ENCODE measurements at regions not wholly inside any gene's neighbourhood (a gene's known extent, or its start where the extent isn't known, plus 50 kb on each side); places are given as distances from the start of the nearest gene placed in this dataset.

GRCh38 chr2:84285056-84285747 lies 173.9 kb downstream of the SUCLG1 start:
- no peak for TF ChIP-seq CTCF (IDR thresholded peaks at IDR 0.05; ENCODE audit: control extremely low read depth, extremely low read depth, low read depth, missing control alignments)
- POLR2A ChIA-PET = no interaction called here
- CTCF ChIA-PET = interaction anchor here (1.8 kb wide), 1 partner anchor 29 kb away, joined by 7 read pairs; no protein-coding TSS in a partner anchor
- no peak for DNase-seq (ENCODE audit: extremely low spot score)

- DNase-seq (ENCODE audit: extremely low spot score) = no peak
- TF ChIP-seq CTCF (IDR thresholded peaks at IDR 0.05; ENCODE audit: control extremely low read depth, extremely low read depth, low read depth, missing control alignments) = no peak
- CTCF ChIA-PET = no interaction called here
These were observed 175.6 kb downstream of the SUCLG1 start for GRCh38 chr2:84283506-84283905.

GRCh38 chr2:84281510-84281909 lies 177.6 kb downstream of the SUCLG1 start:
- DNase-seq (ENCODE audit: extremely low spot score) = no peak
- CTCF ChIA-PET = interaction anchor here (0.8 to 1.2 kb wide), 4 partner anchors 9 to 35 kb away, joined by 3 to 5 read pairs (median 4); no protein-coding TSS in a partner anchor
- POLR2A ChIA-PET = no interaction called here
- no peak for TF ChIP-seq CTCF (IDR thresholded peaks at IDR 0.05; ENCODE audit: control extremely low read depth, extremely low read depth, low read depth, missing control alignments)

More at GRCh38 chr2:84283506-84283905, 175.6 kb downstream of the SUCLG1 start:
- POLR2A ChIA-PET = no interaction called here

GRCh38 chr2:84280873-84281272 lies 178.2 kb downstream of the SUCLG1 start:
- no peak for TF ChIP-seq CTCF (IDR thresholded peaks at IDR 0.05; ENCODE audit: control extremely low read depth, extremely low read depth, low read depth, missing control alignments)
- no peak for DNase-seq (ENCODE audit: extremely low spot score)
- ChIA-PET CTCF (no interaction called here), POLR2A (no interaction called here)

- CTCF ChIA-PET = no interaction called here
- POLR2A ChIA-PET = no interaction called here
- DNase-seq (ENCODE audit: extremely low spot score) = no peak
- no peak for TF ChIP-seq CTCF (IDR thresholded peaks at IDR 0.05; ENCODE audit: control extremely low read depth, extremely low read depth, low read depth, missing control alignments)
These were observed 180.7 kb downstream of the SUCLG1 start for GRCh38 chr2:84278386-84278785.

GRCh38 chr2:84276590-84277255 lies 182.4 kb downstream of the SUCLG1 start:
- no peak for DNase-seq (ENCODE audit: extremely low spot score)
- no peak for TF ChIP-seq CTCF (IDR thresholded peaks at IDR 0.05; ENCODE audit: control extremely low read depth, extremely low read depth, low read depth, missing control alignments)
- POLR2A ChIA-PET = no interaction called here
- CTCF ChIA-PET = interaction anchor here (1.2 kb wide), 1 partner anchor 38 kb away, joined by 3 read pairs; no protein-coding TSS in a partner anchor
